ENCODE measurements at regions not wholly inside any gene's neighbourhood (a gene's known extent, or its start where the extent isn't known, plus 50 kb on each side); places are given as distances from the start of the nearest gene placed in this dataset.

DNA sequence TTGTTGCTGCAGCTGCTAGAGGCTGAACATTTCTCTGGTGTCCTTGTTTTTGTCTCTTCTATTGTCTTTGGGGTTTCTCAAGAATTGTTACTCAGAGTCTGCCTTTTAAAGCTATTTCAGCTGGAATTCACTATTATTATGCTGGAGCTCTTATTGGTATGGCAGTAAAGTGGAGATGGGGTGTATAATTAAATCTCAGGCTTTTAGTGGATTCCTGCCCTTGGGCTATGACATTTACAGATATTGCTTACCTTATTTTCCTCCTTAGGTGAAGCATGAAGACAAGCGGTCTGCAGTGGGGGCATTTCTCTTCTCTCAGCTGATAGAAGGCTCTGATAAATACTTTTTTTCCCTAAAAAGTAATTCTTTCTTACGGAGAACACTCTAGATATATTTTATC, 1656.6 kb upstream of the IGFBP7 start:
- TF ChIP-seq EP300 (conservative IDR thresholded peaks at IDR 0.05; ENCODE audit: poor library complexity, severe bottlenecking) (no peak), POLR2AphosphoS5 (IDR thresholded peaks at IDR 0.05) (no peak), SMC3 (conservative IDR thresholded peaks at IDR 0.05; ENCODE audit: poor library complexity) (no peak), RAD21 (conservative IDR thresholded peaks at IDR 0.05) (no peak)
- Histone ChIP-seq H3K36me3 (ENCODE audit: insufficient read depth, low read length) (no peaks in the 10 kb centered on the region), H3K79me2 (replicated peaks; ENCODE audit: insufficient read depth, low read length) (no peaks in the 10 kb centered on the region), H3K9ac (ENCODE audit: low read length) (no peak overlapping the region), H3K27me3 (ENCODE audit: insufficient read depth, low read depth, low read length) (no peaks in the 10 kb centered on the region), H4K20me1 (ENCODE audit: insufficient read depth) (no peaks in the 10 kb centered on the region), H3F3A (ENCODE audit: insufficient read depth, low read length, poor library complexity, severe bottlenecking) (no peaks in the 10 kb centered on the region), H3K27ac (ENCODE audit: low read length) (no peak overlapping the region), H3K4me3 (ENCODE audit: low read length) (no peak overlapping the region), H2AFZ (ENCODE audit: low read depth, low read length) (no peak overlapping the region), H3K4me2 (ENCODE audit: low read length) (no peak overlapping the region), H3K9me2 (ENCODE audit: insufficient read depth, low read length) (no peaks in the 10 kb centered on the region), H3K9me3 (ENCODE audit: low read length) (no peaks in the 10 kb centered on the region)

DNA sequence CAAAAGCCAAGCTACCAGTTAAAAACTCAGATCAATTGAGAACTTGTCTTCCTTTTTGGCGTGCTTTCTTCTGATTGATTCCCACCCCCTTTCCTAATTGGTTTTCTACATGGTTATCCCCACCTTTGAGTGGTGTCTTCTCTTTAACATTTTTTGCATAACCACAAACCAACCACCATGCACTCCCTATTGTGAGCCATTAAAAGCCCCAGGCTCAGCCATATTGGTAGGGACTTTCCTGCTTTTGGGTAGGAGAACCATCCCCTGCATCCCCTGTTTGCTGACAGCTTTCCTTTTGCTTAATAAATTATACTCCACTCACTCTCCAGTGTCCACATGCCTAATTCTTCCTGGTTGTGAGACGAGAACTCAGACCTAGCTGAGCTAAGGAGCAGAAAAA, 1651.4 kb upstream of the IGFBP7 start:
- TF ChIP-seq, protein P1, sequence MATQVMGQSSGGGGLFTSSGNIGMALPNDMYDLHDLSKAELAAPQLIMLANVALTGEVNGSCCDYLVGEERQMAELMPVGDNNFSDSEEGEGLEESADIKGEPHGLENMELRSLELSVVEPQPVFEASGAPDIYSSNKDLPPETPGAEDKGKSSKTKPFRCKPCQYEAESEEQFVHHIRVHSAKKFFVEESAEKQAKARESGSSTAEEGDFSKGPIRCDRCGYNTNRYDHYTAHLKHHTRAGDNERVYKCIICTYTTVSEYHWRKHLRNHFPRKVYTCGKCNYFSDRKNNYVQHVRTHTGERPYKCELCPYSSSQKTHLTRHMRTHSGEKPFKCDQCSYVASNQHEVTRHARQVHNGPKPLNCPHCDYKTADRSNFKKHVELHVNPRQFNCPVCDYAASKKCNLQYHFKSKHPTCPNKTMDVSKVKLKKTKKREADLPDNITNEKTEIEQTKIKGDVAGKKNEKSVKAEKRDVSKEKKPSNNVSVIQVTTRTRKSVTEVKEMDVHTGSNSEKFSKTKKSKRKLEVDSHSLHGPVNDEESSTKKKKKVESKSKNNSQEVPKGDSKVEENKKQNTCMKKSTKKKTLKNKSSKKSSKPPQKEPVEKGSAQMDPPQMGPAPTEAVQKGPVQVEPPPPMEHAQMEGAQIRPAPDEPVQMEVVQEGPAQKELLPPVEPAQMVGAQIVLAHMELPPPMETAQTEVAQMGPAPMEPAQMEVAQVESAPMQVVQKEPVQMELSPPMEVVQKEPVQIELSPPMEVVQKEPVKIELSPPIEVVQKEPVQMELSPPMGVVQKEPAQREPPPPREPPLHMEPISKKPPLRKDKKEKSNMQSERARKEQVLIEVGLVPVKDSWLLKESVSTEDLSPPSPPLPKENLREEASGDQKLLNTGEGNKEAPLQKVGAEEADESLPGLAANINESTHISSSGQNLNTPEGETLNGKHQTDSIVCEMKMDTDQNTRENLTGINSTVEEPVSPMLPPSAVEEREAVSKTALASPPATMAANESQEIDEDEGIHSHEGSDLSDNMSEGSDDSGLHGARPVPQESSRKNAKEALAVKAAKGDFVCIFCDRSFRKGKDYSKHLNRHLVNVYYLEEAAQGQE (IDR thresholded peaks at IDR 0.05; ENCODE audit: borderline replicate concordance) = no peak
- TF ChIP-seq RAD21 (conservative IDR thresholded peaks at IDR 0.05) (no peak), POLR2AphosphoS5 (IDR thresholded peaks at IDR 0.05) (no peak), SMC3 (conservative IDR thresholded peaks at IDR 0.05; ENCODE audit: poor library complexity) (no peak), MXI1 (conservative IDR thresholded peaks at IDR 0.05; ENCODE audit: poor library complexity, severe bottlenecking) (no peak), EP300 (conservative IDR thresholded peaks at IDR 0.05; ENCODE audit: poor library complexity, severe bottlenecking) (no peak), TAF1 (IDR thresholded peaks at IDR 0.05; ENCODE audit: low read depth) (no peak), EZH2 (IDR thresholded peaks at IDR 0.05; ENCODE audit: borderline replicate concordance, insufficient read depth, low read length, poor library complexity, severe bottlenecking) (no peak)
- TF ChIP-seq, protein P2, sequence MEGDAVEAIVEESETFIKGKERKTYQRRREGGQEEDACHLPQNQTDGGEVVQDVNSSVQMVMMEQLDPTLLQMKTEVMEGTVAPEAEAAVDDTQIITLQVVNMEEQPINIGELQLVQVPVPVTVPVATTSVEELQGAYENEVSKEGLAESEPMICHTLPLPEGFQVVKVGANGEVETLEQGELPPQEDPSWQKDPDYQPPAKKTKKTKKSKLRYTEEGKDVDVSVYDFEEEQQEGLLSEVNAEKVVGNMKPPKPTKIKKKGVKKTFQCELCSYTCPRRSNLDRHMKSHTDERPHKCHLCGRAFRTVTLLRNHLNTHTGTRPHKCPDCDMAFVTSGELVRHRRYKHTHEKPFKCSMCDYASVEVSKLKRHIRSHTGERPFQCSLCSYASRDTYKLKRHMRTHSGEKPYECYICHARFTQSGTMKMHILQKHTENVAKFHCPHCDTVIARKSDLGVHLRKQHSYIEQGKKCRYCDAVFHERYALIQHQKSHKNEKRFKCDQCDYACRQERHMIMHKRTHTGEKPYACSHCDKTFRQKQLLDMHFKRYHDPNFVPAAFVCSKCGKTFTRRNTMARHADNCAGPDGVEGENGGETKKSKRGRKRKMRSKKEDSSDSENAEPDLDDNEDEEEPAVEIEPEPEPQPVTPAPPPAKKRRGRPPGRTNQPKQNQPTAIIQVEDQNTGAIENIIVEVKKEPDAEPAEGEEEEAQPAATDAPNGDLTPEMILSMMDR (IDR thresholded peaks at IDR 0.05; ENCODE audit: poor library complexity, severe bottlenecking) = no peak
- H3K9me2 ChIP-seq (ENCODE audit: insufficient read depth, low read length) = no peaks in the 10 kb centered on the region
- H2AFZ ChIP-seq (ENCODE audit: low read depth, low read length) = no peak overlapping the region

DNA sequence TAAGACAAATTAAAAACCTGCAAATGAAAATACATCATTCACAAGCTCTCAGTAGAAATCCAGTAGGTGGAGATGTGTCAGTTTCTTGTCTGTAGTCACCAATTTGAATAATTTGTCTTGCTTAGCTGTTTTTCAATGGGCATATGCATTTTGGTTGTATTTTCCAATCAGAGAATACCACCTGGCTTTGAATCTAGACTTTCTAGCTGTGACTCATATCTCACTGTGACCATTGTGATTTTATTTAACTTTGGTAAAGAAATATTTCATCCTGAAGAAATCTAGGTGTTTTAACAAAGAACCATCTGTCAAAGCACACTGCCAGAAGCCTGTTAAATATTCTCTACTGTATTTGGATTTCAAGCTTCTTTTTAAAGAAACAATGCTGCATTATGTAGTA, 1650.6 kb upstream of the IGFBP7 start:
- Histone ChIP-seq H3K4me3 (ENCODE audit: low read length) (no peak overlapping the region), H2AFZ (ENCODE audit: low read depth, low read length) (no peak overlapping the region), H4K20me1 (ENCODE audit: insufficient read depth) (no peaks in the 10 kb centered on the region), H3K9me2 (ENCODE audit: insufficient read depth, low read length) (no peaks in the 10 kb centered on the region), H3K27ac (ENCODE audit: low read length) (peak overlapping the region; percentile 49), H3K9ac (ENCODE audit: low read length) (no peak overlapping the region), H3F3A (ENCODE audit: insufficient read depth, low read length, poor library complexity, severe bottlenecking) (no peaks in the 10 kb centered on the region), H3K36me3 (ENCODE audit: insufficient read depth, low read length) (no peaks in the 10 kb centered on the region), H3K9me3 (ENCODE audit: low read length) (no peaks in the 10 kb centered on the region), H3K4me2 (ENCODE audit: low read length) (no peak overlapping the region), H3K27me3 (ENCODE audit: insufficient read depth, low read depth, low read length) (no peaks in the 10 kb centered on the region), H3K79me2 (replicated peaks; ENCODE audit: insufficient read depth, low read length) (no peaks in the 10 kb centered on the region)
- TF ChIP-seq RAD21 (conservative IDR thresholded peaks at IDR 0.05) (peak; percentile 56), MXI1 (conservative IDR thresholded peaks at IDR 0.05; ENCODE audit: poor library complexity, severe bottlenecking) (no peak), EZH2 (IDR thresholded peaks at IDR 0.05; ENCODE audit: borderline replicate concordance, insufficient read depth, low read length, poor library complexity, severe bottlenecking) (no peak), EP300 (conservative IDR thresholded peaks at IDR 0.05; ENCODE audit: poor library complexity, severe bottlenecking) (peak; percentile 32), TAF1 (IDR thresholded peaks at IDR 0.05; ENCODE audit: low read depth) (no peak), SMC3 (conservative IDR thresholded peaks at IDR 0.05; ENCODE audit: poor library complexity) (no peak), POLR2AphosphoS5 (IDR thresholded peaks at IDR 0.05) (no peak)
- TF ChIP-seq, protein P2 (IDR thresholded peaks at IDR 0.05; ENCODE audit: poor library complexity, severe bottlenecking) = peak; percentile 45
- TF ChIP-seq, protein P1 (IDR thresholded peaks at IDR 0.05; ENCODE audit: borderline replicate concordance) = no peak

More for the DNA sequence above, 1651.4 kb upstream of the IGFBP7 start:
- no peaks in the 10 kb centered on the region for H3K27me3 ChIP-seq (ENCODE audit: insufficient read depth, low read depth, low read length)
- no peak overlapping the region for H3K4me3 ChIP-seq (ENCODE audit: low read length)
- H3K36me3 ChIP-seq (ENCODE audit: insufficient read depth, low read length) = no peaks in the 10 kb centered on the region
- H3K4me2 ChIP-seq (ENCODE audit: low read length) = no peak overlapping the region
- no peaks in the 10 kb centered on the region for H3K79me2 ChIP-seq (replicated peaks; ENCODE audit: insufficient read depth, low read length)
- H3K27ac ChIP-seq (ENCODE audit: low read length) = no peak overlapping the region
- no peaks in the 10 kb centered on the region for H3F3A ChIP-seq (ENCODE audit: insufficient read depth, low read length, poor library complexity, severe bottlenecking)
- H3K9me3 ChIP-seq (ENCODE audit: low read length) = no peaks in the 10 kb centered on the region
- H4K20me1 ChIP-seq (ENCODE audit: insufficient read depth) = no peaks in the 10 kb centered on the region
- H3K9ac ChIP-seq (ENCODE audit: low read length) = no peak overlapping the region
